HG02571 (cell line): ENCODE measurements at regions not wholly inside any gene's neighbourhood (a gene's known extent, or its start where the extent isn't known, plus 50 kb on each side); places are given as distances from the start of the nearest gene placed in this dataset.
"Not testable (repeated sequence)": the region's sequence is repeated elsewhere in the genome, so short reads cannot be mapped to it uniquely, and the experiment has no call there.

Experiments used
- ATAC-seq: cut with Tn5 transposase; IDR thresholded peaks from one replicate; pipeline ENCODE4 v1.9.1; 2021; ENCODE audit warnings: mild to moderate bottlenecking, moderate library complexity; ENCODE audit not compliant: unreplicated experiment

DNA sequence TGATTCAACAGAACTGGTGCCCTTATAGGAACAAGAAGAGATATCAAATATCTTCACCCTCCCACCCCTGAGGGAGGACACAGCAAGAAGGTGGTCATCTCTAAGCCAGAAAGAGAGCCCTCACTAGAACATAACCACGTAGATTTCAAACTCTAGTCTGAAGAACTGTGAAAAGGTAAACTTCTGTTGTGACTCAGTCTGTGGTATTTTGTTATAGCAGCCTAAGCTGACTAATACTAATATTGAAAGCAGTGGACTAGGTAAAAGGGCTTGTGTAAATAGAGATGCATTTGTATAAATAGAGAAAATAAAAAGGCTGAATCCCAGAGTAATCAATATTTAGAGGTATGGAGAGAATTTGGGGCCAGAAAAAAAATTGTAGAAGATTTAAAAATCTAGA is 157.6 kb upstream of the CCNH start:
- ATAC-seq: no peak

GRCh38 chr5:87562068-87562467 is 149.3 kb upstream of the CCNH start:
- no peak for ATAC-seq

- ATAC-seq: no peak
Measured at GRCh38 chr5:87560528-87560927, 147.8 kb upstream of the CCNH start.

- ATAC-seq: no peak
Measured at GRCh38 chr5:87551911-87552310, 139.2 kb upstream of the CCNH start.

- ATAC-seq: no peak
Measured at GRCh38 chr5:87541676-87542075, 128.9 kb upstream of the CCNH start.

DNA sequence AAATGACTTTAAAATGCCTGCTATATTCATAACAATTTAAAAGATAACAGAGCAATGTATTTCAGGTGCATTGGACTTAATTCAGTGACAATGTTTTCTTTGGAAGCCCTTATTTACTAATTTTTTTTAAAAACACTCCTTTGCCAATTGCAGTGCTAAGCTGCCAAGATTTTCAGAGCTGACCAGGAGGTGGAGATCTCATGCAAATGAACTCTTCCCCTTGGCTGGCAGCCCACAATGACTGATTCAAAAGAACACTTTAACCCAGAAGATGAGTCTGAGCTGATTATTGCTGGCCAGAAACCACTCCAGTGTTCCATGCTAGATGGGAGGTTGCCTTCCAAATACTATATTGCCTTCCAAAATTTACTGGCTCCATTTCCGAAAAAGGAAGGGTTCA is 128.3 kb upstream of the CCNH start:
- ATAC-seq: no peak

DNA sequence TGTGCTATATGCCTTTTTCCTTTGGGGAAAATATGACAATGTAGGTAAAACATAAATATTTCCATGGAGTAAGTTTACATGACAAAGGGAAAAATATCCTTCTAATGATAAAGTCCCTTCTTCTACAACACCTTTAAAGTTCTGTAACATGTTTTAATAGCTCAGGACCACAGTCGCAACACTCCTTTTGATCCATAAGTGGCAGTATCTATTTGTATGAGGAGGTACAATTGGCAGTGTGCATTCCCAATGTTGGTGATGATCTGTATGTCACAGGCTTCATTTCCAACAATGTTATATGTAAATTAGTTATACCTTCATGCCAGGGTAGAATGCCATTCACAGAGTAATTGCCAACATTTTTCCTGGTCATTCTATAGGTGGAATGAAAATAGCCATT is 127.1 kb upstream of the CCNH start:
- ATAC-seq: no peak

DNA sequence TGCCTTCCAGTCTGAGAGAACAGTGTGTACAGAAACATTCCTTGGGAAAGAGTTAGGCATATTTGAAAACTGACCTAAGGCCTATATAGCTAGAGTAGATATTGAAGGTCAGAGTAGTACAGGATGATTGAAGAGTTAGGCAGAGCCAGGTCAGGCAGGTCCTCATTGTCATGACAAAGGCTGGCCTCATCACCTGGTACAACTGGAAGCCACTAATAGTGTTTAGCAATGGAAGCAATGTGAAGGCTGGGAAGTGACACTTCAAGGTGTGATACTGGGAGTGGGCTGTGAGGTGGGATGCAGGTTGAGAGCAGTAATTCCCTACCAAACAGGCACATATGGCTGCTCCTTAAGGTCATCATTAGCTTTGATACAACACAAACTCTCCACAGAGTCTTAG is 123.6 kb upstream of the CCNH start:
- no peak for ATAC-seq

GRCh38 chr5:87535706-87536105 is 123.0 kb upstream of the CCNH start:
- no peak for ATAC-seq

DNA sequence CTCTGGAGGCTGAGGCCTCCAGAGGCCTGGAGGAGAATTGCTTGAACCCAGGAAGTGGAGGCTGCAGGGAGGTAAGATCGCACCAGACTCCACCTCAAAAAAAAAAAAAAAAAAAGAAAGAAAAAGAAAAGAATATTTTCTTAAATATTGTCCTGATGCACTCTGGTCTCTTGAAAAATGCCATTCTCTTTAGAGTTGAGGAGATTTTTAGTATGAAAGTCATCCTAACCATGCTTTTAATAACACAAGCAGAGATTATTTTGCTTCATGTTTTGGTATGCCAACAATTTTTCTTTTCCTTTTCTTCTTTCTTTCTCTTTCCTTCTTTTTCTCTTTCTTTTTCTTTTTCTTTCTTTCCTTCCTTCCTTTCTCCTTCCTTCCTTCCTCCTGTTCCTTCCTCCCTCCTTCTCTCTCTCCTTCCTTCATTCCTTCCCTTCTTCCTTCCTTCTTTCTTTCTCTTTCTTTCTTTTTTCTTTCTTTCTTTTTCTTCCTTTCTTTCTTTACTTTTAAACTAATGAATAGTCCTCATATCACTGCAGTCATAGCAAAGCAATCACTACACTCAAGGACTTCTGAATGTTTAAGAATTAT is 116.9 kb upstream of the CCNH start:
- no peak for ATAC-seq

- ATAC-seq: no peak
Measured at GRCh38 chr5:87526131-87526530, 113.4 kb upstream of the CCNH start.

- no peak for ATAC-seq
Measured at GRCh38 chr5:87524217-87524616, 111.5 kb upstream of the CCNH start.

DNA sequence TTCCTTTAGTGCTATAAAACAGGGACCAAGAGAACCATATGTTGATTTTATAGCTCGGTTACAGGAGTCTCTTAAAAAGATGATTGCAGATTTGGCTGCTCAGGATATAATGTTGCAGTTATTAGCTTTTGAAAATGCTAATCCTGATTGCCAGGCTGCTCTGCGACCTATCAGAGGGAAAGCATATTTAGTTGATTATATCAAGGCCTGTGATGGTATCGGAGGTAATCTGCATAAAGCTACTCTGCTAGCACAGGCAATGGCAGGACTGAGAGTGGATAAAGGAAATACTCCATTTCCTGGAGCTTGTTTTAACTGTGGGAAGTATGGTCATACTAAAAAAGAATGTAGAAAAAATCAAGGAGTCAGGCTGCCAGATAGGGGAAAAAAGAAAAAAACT is 99.0 kb upstream of the CCNH start:
- ATAC-seq: not testable (repeated sequence)

- ATAC-seq: no peak
Measured at GRCh38 chr5:87503004-87503403, 90.3 kb upstream of the CCNH start.

- ATAC-seq: no peak
Measured at GRCh38 chr5:87499478-87500410, 87.0 kb upstream of the CCNH start.
